ENCODE measurements at regions not wholly inside any gene's neighbourhood (a gene's known extent, or its start where the extent isn't known, plus 50 kb on each side); places are given as distances from the start of the nearest gene placed in this dataset.

DNA sequence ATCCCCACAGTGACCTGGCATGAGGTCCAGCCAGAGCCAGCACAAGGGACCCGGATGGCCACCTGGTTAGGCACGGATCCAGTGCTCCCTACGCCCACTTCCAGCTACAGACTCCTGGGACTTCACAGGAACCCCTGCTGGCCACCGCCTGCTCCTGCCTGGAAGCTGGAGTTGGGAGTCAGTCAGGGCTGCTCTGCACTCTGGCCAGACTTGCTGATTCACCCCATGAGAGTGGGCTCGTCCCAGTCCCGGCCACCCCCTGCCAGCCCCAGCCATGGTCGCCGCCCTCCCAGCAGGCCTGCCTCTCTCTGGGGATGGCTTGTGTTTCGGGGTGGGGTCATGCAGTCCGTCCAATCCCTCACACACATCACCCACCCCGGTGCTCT, 125.8 kb downstream of the DLL1 start:
- WGBS, 2 donors (ENCODE audit: extremely low coverage in 2 of 2, insufficient read length in 2 of 2, insufficient replicate concordance in 1 of 2): no CpG with 5 or more reads among the region's 11 CpGs
- Histone ChIP-seq H3K9me3 (replicated peaks in 1 of 2; ENCODE audit: control insufficient read depth in 2 of 2, insufficient read depth in 1 of 2, low read depth in 1 of 2, low read length in 2 of 2) (peaks cover 0 to 11% of the 10 kb centered on the region in 2 donors), H3K79me1 (ENCODE audit: low read depth, low read length) (peaks cover 2% of the 10 kb centered on the region), H3K23ac (ENCODE audit: low read depth, low read length, poor library complexity) (no peak overlapping the region), H3K4me1 (ENCODE audit: control insufficient read depth in 2 of 2, insufficient read depth in 1 of 2, low read depth in 1 of 2, low read length in 2 of 2) (peaks cover 0 to 14% of the 10 kb centered on the region in 2 donors), H4K8ac (ENCODE audit: low read depth, low read length) (no peak overlapping the region), H2AK5ac (ENCODE audit: low read depth, low read length) (peak overlapping the region; percentile 77), H2BK15ac (ENCODE audit: low read length) (peak overlapping the region; percentile 46), H2BK5ac (ENCODE audit: low read length) (peak overlapping the region; percentile 73), H3K4ac (ENCODE audit: low read length) (peak overlapping the region; percentile 86), H2BK120ac (ENCODE audit: low read depth, low read length) (peak overlapping the region; percentile 40), H4K91ac (ENCODE audit: low read depth, low read length, poor library complexity) (peak overlapping the region; percentile 68), H3K4me3 (ENCODE audit: low read length in 2 of 2) (no peak overlapping the region), H2AFZ (ENCODE audit: low read length) (no peak overlapping the region), H3K27me3 (ENCODE audit: control insufficient read depth in 3 of 3, insufficient read depth in 3 of 3, low read depth in 1 of 3, low read length in 3 of 3) (no peaks in the 10 kb centered on the region), H3K36me3 (replicated peaks in 1 of 2; ENCODE audit: control insufficient read depth in 2 of 2, insufficient read depth in 2 of 2, low read length in 2 of 2) (no peaks in the 10 kb centered on the region), H3K18ac (ENCODE audit: low read length) (peak overlapping the region; percentile 85), H3K4me2 (ENCODE audit: insufficient read depth, low read length, poor library complexity, severe bottlenecking) (no peak overlapping the region), H3K9ac (ENCODE audit: low read depth, low read length, poor library complexity) (peak overlapping the region; percentile 7), H2BK12ac (ENCODE audit: low read length) (peak overlapping the region; percentile 4), H3K14ac (ENCODE audit: low read length) (peak overlapping the region; percentile 12), H3K27ac (replicated peaks; ENCODE audit: low read length) (no peak overlapping the region)
- DNase-seq (ENCODE audit: low spot score): no peak

DNA sequence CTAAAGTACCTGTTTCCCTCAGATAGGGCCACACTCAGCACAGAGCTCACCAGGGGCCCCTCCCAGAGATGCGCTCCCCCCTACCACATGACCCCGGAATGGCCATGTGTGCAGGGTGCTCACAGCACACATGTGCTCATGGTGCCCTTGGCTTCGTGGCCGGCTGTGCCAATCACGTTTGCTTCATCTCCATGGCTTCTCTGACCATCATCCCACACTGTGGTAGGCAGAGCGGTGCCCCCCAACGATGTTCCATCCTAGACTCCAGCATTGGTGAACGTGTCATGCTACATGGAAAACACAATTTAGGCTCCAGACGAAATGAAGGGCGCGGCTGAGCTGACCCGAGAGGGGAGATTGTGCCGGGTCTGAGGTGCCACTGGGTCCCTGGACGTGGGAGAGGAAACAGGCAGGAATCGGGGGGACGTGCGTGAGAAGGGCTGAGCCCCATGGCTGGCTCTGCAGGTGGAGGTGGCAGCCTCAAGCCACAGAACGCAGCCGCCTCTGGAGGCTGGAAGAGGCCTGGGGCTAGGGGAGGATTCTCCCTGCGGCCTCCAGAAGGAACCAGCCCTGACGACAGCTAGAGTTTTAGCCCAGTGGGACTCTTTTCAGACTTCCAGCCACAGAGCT, 126.5 kb downstream of the DLL1 start:
- peak overlapping the region; percentile 40 for H2BK120ac ChIP-seq (ENCODE audit: low read depth, low read length)
- H3K14ac ChIP-seq (ENCODE audit: low read length): no peak overlapping the region
- H3K18ac ChIP-seq (ENCODE audit: low read length): peak overlapping the region; percentile 85
- no peak overlapping the region for H3K9ac ChIP-seq (ENCODE audit: low read depth, low read length, poor library complexity)
- peak overlapping the region; percentile 77 for H2AK5ac ChIP-seq (ENCODE audit: low read depth, low read length)
- no peaks in the 10 kb centered on the region for H3K36me3 ChIP-seq (replicated peaks in 1 of 2; ENCODE audit: control insufficient read depth in 2 of 2, insufficient read depth in 2 of 2, low read length in 2 of 2)
- WGBS, 2 donors (ENCODE audit: extremely low coverage in 2 of 2, insufficient read length in 2 of 2, insufficient replicate concordance in 1 of 2): no CpG with 5 or more reads among the region's 21 CpGs
- H3K4me1 ChIP-seq (ENCODE audit: control insufficient read depth in 2 of 2, insufficient read depth in 1 of 2, low read depth in 1 of 2, low read length in 2 of 2): peaks cover 0 to 14% of the 10 kb centered on the region in 2 donors
- H3K9me3 ChIP-seq (replicated peaks in 1 of 2; ENCODE audit: control insufficient read depth in 2 of 2, insufficient read depth in 1 of 2, low read depth in 1 of 2, low read length in 2 of 2): peaks cover 0 to 11% of the 10 kb centered on the region in 2 donors
- no peak overlapping the region for H3K23ac ChIP-seq (ENCODE audit: low read depth, low read length, poor library complexity)
- H3K79me1 ChIP-seq (ENCODE audit: low read depth, low read length): peaks cover 2% of the 10 kb centered on the region
- no peak overlapping the region for H3K4me2 ChIP-seq (ENCODE audit: insufficient read depth, low read length, poor library complexity, severe bottlenecking)
- H3K4ac ChIP-seq (ENCODE audit: low read length): no peak overlapping the region
- no peak overlapping the region for H4K91ac ChIP-seq (ENCODE audit: low read depth, low read length, poor library complexity)
- DNase-seq (ENCODE audit: low spot score): no peak
- H3K4me3 ChIP-seq (ENCODE audit: low read length in 2 of 2): peak overlapping the region in 1 of 2 donors; percentile 0
- H4K8ac ChIP-seq (ENCODE audit: low read depth, low read length): no peak overlapping the region
- H3K27me3 ChIP-seq (ENCODE audit: control insufficient read depth in 3 of 3, insufficient read depth in 3 of 3, low read depth in 1 of 3, low read length in 3 of 3): no peaks in the 10 kb centered on the region
- no peak overlapping the region for H2AFZ ChIP-seq (ENCODE audit: low read length)
- H3K27ac ChIP-seq (replicated peaks; ENCODE audit: low read length): no peak overlapping the region
- peak overlapping the region; percentile 46 for H2BK15ac ChIP-seq (ENCODE audit: low read length)
- H2BK5ac ChIP-seq (ENCODE audit: low read length): peak overlapping the region; percentile 73
- peak overlapping the region; percentile 51 for H2BK12ac ChIP-seq (ENCODE audit: low read length)

DNA sequence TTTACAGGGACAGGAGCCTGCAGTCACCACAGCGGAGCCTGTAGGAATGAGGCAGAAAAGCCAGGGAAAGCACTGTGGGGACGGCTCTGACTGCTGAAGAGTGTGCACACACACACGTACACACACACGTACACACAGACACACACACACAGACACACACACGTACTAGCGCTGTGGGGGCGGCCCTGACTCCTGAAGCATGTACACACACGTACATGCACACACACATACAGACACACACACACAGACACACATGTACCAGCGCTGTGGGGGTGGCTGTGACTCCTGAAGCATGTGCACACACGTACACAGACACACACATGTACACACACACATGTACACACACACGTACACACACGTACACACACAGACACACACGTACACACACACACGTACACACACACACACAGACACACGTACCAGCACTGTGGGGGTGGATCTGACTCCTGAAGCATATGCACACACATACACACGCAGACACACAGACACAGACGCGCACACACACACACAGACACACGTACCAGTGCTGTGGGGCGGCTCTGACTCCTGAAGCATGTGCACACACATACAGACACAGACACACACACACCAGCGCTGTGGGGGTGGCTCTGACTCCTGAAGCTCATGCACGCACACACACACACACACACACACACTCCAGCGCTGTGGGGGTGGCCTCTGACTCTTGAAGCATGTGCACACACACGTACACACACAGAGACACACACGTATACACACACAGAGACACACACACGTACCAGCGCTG, 127.3 kb downstream of the DLL1 start:
- Histone ChIP-seq H2BK5ac (ENCODE audit: low read length) (no peak overlapping the region), H2AK5ac (ENCODE audit: low read depth, low read length) (peak overlapping the region; percentile 15), H4K8ac (ENCODE audit: low read depth, low read length) (no peak overlapping the region), H3K27ac (replicated peaks; ENCODE audit: low read length) (no peak overlapping the region), H2AFZ (ENCODE audit: low read length) (no peak overlapping the region), H3K14ac (ENCODE audit: low read length) (peak overlapping the region; percentile 39), H3K9me3 (replicated peaks in 1 of 2; ENCODE audit: control insufficient read depth in 2 of 2, insufficient read depth in 1 of 2, low read depth in 1 of 2, low read length in 2 of 2) (peaks cover 0 to 8% of the 10 kb centered on the region in 2 donors), H3K4me1 (ENCODE audit: control insufficient read depth in 2 of 2, insufficient read depth in 1 of 2, low read depth in 1 of 2, low read length in 2 of 2) (peaks cover 0 to 14% of the 10 kb centered on the region in 2 donors), H3K4me2 (ENCODE audit: insufficient read depth, low read length, poor library complexity, severe bottlenecking) (no peak overlapping the region), H4K91ac (ENCODE audit: low read depth, low read length, poor library complexity) (peak overlapping the region; percentile 81), H3K4ac (ENCODE audit: low read length) (no peak overlapping the region), H3K9ac (ENCODE audit: low read depth, low read length, poor library complexity) (peak overlapping the region; percentile 18), H3K4me3 (ENCODE audit: low read length in 2 of 2) (peak overlapping the region in 1 of 2 donors; percentile 0), H3K27me3 (ENCODE audit: control insufficient read depth in 3 of 3, insufficient read depth in 3 of 3, low read depth in 1 of 3, low read length in 3 of 3) (no peaks in the 10 kb centered on the region), H3K23ac (ENCODE audit: low read depth, low read length, poor library complexity) (peak overlapping the region; percentile 14), H2BK120ac (ENCODE audit: low read depth, low read length) (no peak overlapping the region), H2BK15ac (ENCODE audit: low read length) (no peak overlapping the region), H3K18ac (ENCODE audit: low read length) (peak overlapping the region; percentile 79), H3K36me3 (replicated peaks in 1 of 2; ENCODE audit: control insufficient read depth in 2 of 2, insufficient read depth in 2 of 2, low read length in 2 of 2) (no peaks in the 10 kb centered on the region), H2BK12ac (ENCODE audit: low read length) (peak overlapping the region; percentile 70), H3K79me1 (ENCODE audit: low read depth, low read length) (peaks cover 2% of the 10 kb centered on the region)
- DNase-seq (ENCODE audit: low spot score): no peak
- no CpG with 5 or more reads among the region's 27 CpGs for WGBS, 2 donors (ENCODE audit: extremely low coverage in 2 of 2, insufficient read length in 2 of 2, insufficient replicate concordance in 1 of 2)

DNA sequence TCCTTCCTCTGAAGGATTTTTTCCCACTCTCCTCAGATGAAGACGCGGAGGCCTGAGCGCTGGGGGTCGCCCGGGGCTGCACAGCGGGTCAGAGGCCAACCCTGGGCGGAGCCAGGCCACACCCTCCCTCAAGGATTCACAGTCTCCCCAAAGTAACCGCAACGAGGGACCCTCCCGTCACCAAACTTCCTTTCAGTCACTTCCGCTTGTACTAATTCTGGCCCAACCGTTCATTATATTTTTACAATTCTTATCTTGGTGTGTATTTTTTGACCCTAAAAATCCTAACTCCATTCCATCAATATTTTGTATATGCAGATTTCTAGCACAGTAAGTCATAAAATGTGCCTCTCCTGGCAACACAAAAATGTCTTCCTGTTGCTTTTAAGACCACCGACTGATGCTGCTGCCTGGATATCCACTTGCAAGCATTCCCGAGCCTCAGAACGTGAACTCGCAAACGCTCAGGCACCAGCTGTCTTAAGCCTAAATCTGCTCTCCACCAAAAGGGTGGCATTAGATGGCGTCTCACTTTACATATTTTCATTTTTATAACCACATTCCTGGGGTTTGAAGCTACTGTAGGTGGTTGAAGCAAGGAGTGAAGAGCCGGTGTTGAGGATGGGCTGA, 128.0 kb downstream of the DLL1 start:
- Histone ChIP-seq H3K9me3 (replicated peaks in 1 of 2; ENCODE audit: control insufficient read depth in 2 of 2, insufficient read depth in 1 of 2, low read depth in 1 of 2, low read length in 2 of 2) (peaks cover 0 to under 1% of the 10 kb centered on the region in 2 donors), H3K18ac (ENCODE audit: low read length) (peak overlapping the region; percentile 24)
- no CpG with 5 or more reads among the region's 19 CpGs for WGBS, 2 donors (ENCODE audit: extremely low coverage in 2 of 2, insufficient read length in 2 of 2, insufficient replicate concordance in 1 of 2)

More for the DNA sequence above, 128.0 kb downstream of the DLL1 start:
- no peak overlapping the region for H4K91ac ChIP-seq (ENCODE audit: low read depth, low read length, poor library complexity)
- H2AFZ ChIP-seq (ENCODE audit: low read length): no peak overlapping the region
- peak overlapping the region; percentile 10 for H2BK120ac ChIP-seq (ENCODE audit: low read depth, low read length)
- H3K36me3 ChIP-seq (replicated peaks in 1 of 2; ENCODE audit: control insufficient read depth in 2 of 2, insufficient read depth in 2 of 2, low read length in 2 of 2): no peaks in the 10 kb centered on the region
- H3K4me3 ChIP-seq (ENCODE audit: low read length in 2 of 2): no peak overlapping the region
- H3K14ac ChIP-seq (ENCODE audit: low read length): peak overlapping the region; percentile 28
- peak overlapping the region; percentile 90 for H2BK15ac ChIP-seq (ENCODE audit: low read length)
- H3K27ac ChIP-seq (replicated peaks; ENCODE audit: low read length): no peak overlapping the region
- no peak overlapping the region for H2BK5ac ChIP-seq (ENCODE audit: low read length)
- H3K4me1 ChIP-seq (ENCODE audit: control insufficient read depth in 2 of 2, insufficient read depth in 1 of 2, low read depth in 1 of 2, low read length in 2 of 2): peaks cover 0 to 14% of the 10 kb centered on the region in 2 donors
- H3K4me2 ChIP-seq (ENCODE audit: insufficient read depth, low read length, poor library complexity, severe bottlenecking): no peak overlapping the region
- no peak overlapping the region for H3K9ac ChIP-seq (ENCODE audit: low read depth, low read length, poor library complexity)
- no peak overlapping the region for H3K4ac ChIP-seq (ENCODE audit: low read length)
- DNase-seq (ENCODE audit: low spot score): no peak
- H4K8ac ChIP-seq (ENCODE audit: low read depth, low read length): no peak overlapping the region
- no peak overlapping the region for H3K23ac ChIP-seq (ENCODE audit: low read depth, low read length, poor library complexity)
- H3K79me1 ChIP-seq (ENCODE audit: low read depth, low read length): peaks cover 2% of the 10 kb centered on the region
- H2AK5ac ChIP-seq (ENCODE audit: low read depth, low read length): peak overlapping the region; percentile 92
- H3K27me3 ChIP-seq (ENCODE audit: control insufficient read depth in 3 of 3, insufficient read depth in 3 of 3, low read depth in 1 of 3, low read length in 3 of 3): no peaks in the 10 kb centered on the region
- H2BK12ac ChIP-seq (ENCODE audit: low read length): peak overlapping the region; percentile 81
